WERI-Rb-1 (cell line): ENCODE measurements at regions not wholly inside any gene's neighbourhood (a gene's known extent, or its start where the extent isn't known, plus 50 kb on each side); places are given as distances from the start of the nearest gene placed in this dataset.

Experiments used
- DNase-seq: peaks from one replicate; pipeline ENCODE4 v3.0.0-alpha.2; 2020
- H3K27ac ChIP-seq: fragments of 250-450 bp; sonication (Bioruptor Pico); 2 replicates; pipeline ENCODE4 v1.5.1; 2020; ENCODE audit warnings: mild to moderate bottlenecking, moderate library complexity
- H3K27me3 ChIP-seq: fragments of 250-450 bp; sonication (Bioruptor Pico); 2 replicates; pipeline ENCODE4 v1.5.1; 2021; ENCODE audit warnings: mild to moderate bottlenecking, low read depth, moderate library complexity; ENCODE audit not compliant: insufficient read depth, severe bottlenecking
- H3K36me3 ChIP-seq: fragments of 250-450 bp; sonication (Bioruptor Pico); 2 replicates; pipeline ENCODE4 v1.5.1; 2020; ENCODE audit warnings: mild to moderate bottlenecking, moderate library complexity
- H3K4me3 ChIP-seq: 2 replicates; pipeline ENCODE4 v1.5.1; 2011; ENCODE audit warnings: low read depth, mild to moderate bottlenecking, control low read depth, low read length
- H3K9me3 ChIP-seq: fragments of 250-450 bp; sonication (Bioruptor Pico); 2 replicates; pipeline ENCODE4 v1.5.1; 2021; ENCODE audit warnings: mild to moderate bottlenecking, moderate library complexity; ENCODE audit not compliant: severe bottlenecking
- CTCF ChIP-seq: IDR thresholded peaks from 2 replicates; pipeline ENCODE4 v1.5.1; 2011; ENCODE audit warnings: low read depth, mild to moderate bottlenecking, control low read depth, inconsistent platforms, low read length

- no peak overlapping the region for H3K27ac ChIP-seq
- H3K9me3 ChIP-seq = no peaks in the 10 kb centered on the region
- TF ChIP-seq CTCF = no peak
- DNase-seq = no peak
- no peaks in the 10 kb centered on the region for H3K36me3 ChIP-seq
- peaks cover 36% of the 10 kb centered on the region for H3K27me3 ChIP-seq
- no peak overlapping the region for H3K4me3 ChIP-seq
Observed at GRCh38 chr20:23217023-23217422, 130.9 kb upstream of the CD93 start.

GRCh38 chr20:23215344-23215995, 129.3 kb upstream of the CD93 start:
- peaks cover 45% of the 10 kb centered on the region for H3K27me3 ChIP-seq
- no peak for DNase-seq
- no peaks in the 10 kb centered on the region for H3K36me3 ChIP-seq
- TF ChIP-seq CTCF = no peak
- H3K27ac ChIP-seq = no peak overlapping the region
- no peak overlapping the region for H3K4me3 ChIP-seq
- no peaks in the 10 kb centered on the region for H3K9me3 ChIP-seq

GRCh38 chr20:23214903-23215302, 128.8 kb upstream of the CD93 start:
- no peak for TF ChIP-seq CTCF
- Histone ChIP-seq H3K27ac (no peak overlapping the region), H3K4me3 (no peak overlapping the region), H3K36me3 (no peaks in the 10 kb centered on the region), H3K9me3 (no peaks in the 10 kb centered on the region), H3K27me3 (peaks cover 48% of the 10 kb centered on the region)
- DNase-seq = no peak

- Histone ChIP-seq H3K27ac (no peak overlapping the region), H3K9me3 (no peaks in the 10 kb centered on the region), H3K36me3 (no peaks in the 10 kb centered on the region), H3K27me3 (peaks cover 65% of the 10 kb centered on the region), H3K4me3 (no peak overlapping the region)
- DNase-seq = no peak
- no peak for TF ChIP-seq CTCF
Observed at GRCh38 chr20:23212464-23212995, 126.4 kb upstream of the CD93 start.

GRCh38 chr20:23212011-23212410, 125.9 kb upstream of the CD93 start:
- no peak for TF ChIP-seq CTCF

GRCh38 chr20:23211164-23211563, 125.0 kb upstream of the CD93 start:
- Histone ChIP-seq H3K9me3 (no peaks in the 10 kb centered on the region), H3K36me3 (no peaks in the 10 kb centered on the region), H3K27ac (no peak overlapping the region), H3K27me3 (peaks cover 67% of the 10 kb centered on the region), H3K4me3 (no peak overlapping the region)
- TF ChIP-seq CTCF = no peak
- no peak for DNase-seq

More at GRCh38 chr20:23212011-23212410, 125.9 kb upstream of the CD93 start:
- Histone ChIP-seq H3K27me3 (peaks cover 65% of the 10 kb centered on the region), H3K36me3 (no peaks in the 10 kb centered on the region), H3K9me3 (no peaks in the 10 kb centered on the region), H3K27ac (no peak overlapping the region), H3K4me3 (no peak overlapping the region)
- DNase-seq = no peak
